ENCODE measurements at regions not wholly inside any gene's neighbourhood (a gene's known extent, or its start where the extent isn't known, plus 50 kb on each side); places are given as distances from the start of the nearest gene placed in this dataset.

GRCh38 chr10:120960725-120961124, 109.6 kb downstream of the WDR11 start:
- no peak for DNase-seq

- DNase-seq = no peak
Measured at GRCh38 chr10:120961795-120962755, 110.9 kb downstream of the WDR11 start.

DNA sequence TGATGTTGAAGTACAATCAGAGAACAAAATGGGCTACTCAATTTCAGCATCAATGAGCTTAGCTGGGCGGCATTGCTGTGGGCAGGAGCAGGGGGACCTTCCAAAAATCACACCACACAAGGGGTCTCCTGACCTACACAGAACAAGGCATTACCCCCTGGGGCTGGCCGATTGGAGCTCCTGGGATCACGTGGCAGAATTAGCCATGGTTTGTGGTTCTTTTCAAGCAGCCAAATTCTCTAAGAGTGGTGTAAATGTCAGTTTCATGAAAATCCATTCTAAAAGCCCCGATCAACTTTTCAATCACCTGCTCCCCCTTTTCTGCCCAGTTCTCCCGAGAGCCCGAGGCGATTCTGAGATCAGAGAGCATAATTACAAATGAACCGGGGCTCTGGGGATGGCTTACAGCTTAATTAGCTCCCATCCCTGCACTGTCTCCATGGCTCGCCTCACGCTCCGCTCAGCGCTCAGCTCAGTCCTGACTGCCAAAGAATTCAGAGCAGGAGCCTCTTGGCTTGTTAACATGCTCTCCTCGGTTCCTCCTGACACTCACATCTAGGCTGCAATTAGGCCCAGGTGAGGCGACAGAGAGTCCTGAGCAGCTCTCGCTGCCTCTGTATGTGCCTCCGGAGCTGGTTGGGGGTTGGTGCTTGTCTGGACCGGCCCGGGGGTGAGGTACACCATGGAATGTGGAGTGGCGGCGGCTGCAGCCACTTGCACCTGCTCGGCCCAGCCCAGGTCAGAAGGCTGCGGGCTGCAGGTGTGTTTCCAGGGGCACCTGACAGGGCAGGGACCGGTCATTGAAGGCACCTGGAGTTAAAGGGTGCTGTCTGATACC, 111.8 kb downstream of the WDR11 start:
- no peak for DNase-seq

DNA sequence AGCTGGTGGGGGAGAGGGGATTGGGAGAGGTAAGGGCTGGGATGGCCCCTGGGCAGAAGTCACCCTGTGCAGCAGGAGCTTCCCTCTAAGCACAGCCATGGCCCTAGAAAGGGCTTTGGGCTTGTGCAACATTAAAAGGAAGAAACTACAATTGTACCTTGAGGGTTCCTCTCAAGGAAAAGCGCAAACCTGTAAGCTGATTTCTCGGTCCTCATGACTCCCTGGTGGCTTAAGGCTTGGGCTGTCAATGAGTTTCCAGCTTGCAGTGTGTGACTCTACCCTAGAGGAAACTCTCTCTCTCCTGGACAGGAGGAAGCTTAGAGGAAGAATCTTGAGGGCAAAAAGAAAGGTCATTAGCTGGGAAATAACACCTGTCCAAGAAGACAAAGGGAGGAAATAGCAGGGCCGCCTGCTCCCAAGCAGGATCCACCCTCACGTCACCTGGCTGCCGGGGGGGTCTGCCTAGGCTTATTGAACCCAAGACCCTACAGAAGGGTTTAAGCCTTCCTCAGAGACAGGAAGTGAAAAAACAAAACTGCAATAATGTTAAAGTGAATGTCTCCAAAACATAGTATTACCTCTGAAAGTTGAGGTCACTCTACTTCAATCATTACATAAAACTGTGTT, 112.5 kb downstream of the WDR11 start:
- DNase-seq = no peak

DNA sequence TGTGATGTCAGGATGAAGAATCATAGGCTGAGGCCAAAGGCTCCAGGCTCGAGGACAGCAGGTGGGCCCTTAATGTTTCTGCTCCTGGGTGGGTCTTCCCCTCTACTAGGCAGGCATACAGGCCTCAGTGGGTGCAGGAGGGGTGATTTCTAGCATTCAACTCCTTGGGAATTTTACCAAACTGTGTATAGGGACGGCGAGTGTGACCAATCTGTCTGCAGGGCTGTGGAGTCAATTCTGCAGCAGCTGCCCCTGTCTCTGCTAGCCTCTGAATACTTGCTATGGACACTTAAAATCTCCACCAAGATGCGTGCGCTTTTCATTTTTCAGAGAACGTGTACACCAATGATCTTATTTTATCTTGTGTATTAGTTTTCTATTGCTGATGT, 115.5 kb downstream of the WDR11 start:
- no peak for DNase-seq

DNA sequence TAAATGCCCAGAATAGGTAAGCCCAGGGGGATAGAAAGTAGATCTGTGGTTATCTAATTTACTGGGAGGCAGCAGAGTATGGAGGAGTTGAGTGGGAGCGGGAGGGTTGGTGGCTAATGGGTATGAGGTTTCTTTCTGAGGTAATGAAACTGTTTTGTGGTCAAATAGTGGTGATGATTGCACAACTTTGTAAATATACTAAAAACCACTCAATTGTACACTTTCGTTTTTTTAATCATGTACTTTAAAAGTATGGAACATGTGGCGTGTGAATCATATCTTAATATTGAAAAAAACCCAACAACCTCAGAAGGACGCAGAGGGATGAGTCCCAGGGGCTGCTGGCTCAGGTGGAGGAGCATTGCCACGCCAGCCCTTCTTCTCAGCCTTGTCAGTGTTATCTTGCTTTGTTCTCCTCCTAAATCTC, 118.1 kb downstream of the WDR11 start:
- DNase-seq = peak; percentile 30

DNA sequence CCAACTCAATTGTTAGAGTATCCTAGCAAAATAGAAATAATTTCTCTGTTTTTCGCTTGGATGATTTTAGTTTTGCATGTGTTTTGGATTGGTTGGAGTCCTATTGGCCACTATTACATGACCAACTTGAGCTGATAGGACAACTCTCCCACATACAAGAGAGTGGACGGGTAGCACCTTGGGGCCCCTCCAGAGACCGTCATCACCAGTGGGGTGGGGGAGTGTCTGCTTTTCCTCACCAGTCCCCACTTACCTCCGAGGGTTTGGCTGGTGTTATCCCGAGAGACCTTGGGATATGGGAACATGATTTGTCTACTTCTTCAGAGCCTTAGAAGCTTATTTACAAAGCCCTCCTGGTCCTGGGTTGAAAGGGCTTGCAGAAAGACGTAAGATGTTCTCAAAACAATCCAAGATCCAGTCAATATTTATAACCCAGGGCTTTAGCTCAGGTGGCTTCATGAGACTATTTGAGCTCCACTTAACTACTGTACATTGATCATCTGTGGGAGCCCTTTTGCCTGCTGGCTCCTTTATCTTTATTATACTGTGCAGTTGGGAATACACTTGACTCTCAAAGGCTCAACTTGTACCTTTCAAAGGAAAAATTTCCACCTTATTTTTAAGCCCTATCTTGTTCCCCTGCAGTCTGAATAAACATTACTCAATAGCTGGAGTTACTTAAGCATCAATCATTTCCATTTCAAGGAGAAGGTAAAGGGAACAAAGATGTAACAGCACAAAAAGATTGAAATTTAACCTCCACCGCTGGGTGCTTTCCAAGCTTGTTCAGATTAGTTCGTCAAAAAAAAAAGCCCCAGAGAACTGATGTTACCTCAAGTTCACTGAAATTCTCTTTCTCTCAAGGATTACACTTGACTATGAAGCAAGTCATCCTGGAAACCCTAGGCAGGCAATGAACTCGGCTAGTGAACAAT, 119.7 kb downstream of the WDR11 start:
- DNase-seq = no peak

- no peak for DNase-seq
Measured at GRCh38 chr10:120971671-120972070, 120.5 kb downstream of the WDR11 start.

- no peak for DNase-seq
Measured at GRCh38 chr10:120972259-120972658, 121.1 kb downstream of the WDR11 start.

DNA sequence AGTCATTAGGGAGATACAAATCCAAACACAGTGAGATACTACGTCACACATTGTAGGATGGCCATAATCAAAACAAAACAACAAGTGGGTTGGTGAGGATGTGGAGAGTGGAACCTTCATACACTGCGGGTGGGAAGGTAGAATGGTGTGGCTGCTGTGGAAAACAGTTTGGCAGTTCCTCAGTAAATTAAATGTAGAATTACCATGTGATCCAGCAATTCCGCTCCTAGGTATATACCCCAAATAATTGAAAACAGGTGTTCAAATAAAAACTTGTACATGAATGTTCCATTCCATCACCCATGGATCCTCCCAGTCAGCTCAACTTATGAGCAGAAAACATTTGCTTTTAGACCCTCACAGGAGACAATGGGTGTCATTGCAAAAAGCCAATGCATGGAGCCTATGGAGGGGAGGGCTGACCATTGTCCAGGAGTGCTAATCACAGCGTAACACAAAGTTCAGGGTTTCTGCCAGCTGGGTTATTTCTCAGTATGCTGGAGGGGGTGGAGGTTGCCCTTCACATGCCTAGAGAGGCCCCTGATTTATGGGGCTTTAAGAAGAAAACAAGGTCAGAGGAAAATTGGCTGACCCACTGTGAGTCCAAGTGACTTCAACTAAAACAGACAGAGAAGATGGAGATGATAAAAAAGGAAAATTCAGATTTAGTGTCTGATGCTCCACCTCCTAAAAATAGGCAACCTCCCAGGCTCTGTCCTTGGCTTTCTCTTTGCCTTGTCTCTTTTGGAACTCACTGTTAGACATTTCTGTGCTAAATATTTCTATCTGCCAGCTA, 124.1 kb downstream of the WDR11 start:
- DNase-seq = no peak

DNA sequence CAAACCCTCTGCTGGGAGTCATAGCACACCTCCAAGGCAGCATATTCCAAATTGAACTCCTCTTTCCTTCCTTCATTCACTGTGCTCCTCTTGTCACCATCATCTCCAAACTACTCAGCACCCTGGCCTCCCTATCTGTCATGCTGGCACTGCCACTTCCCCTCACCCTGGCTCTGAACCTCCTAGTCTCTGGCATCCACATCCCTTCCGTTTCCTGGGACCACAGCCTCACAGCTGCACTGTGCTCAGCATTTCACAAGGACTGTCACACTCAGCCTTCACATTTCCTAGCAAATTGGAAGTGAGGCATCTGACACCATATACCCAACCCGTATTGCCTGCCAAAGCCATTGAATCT, 124.7 kb downstream of the WDR11 start:
- DNase-seq = no peak

DNA sequence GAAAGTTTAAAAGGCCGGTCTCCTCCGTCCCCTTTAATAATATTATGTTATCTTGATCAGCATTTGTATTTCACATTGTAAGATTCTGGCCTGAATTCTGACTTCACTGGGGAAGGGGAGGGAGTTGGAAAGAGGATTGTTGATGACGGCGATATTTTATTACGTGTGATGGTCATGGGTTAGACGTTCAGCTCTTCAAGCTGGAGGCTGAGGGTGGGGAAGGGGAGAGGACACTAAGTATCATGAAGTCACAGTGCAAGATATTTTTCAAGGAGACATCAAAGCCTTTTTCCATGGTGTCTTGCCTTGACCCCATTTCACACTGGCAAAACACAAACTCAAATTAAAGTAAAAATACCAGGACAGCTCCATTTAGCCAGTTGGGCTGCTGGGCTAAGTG, 126.7 kb downstream of the WDR11 start:
- no peak for DNase-seq

GRCh38 chr10:120978589-120979252, 127.6 kb downstream of the WDR11 start:
- DNase-seq = no peak

DNA sequence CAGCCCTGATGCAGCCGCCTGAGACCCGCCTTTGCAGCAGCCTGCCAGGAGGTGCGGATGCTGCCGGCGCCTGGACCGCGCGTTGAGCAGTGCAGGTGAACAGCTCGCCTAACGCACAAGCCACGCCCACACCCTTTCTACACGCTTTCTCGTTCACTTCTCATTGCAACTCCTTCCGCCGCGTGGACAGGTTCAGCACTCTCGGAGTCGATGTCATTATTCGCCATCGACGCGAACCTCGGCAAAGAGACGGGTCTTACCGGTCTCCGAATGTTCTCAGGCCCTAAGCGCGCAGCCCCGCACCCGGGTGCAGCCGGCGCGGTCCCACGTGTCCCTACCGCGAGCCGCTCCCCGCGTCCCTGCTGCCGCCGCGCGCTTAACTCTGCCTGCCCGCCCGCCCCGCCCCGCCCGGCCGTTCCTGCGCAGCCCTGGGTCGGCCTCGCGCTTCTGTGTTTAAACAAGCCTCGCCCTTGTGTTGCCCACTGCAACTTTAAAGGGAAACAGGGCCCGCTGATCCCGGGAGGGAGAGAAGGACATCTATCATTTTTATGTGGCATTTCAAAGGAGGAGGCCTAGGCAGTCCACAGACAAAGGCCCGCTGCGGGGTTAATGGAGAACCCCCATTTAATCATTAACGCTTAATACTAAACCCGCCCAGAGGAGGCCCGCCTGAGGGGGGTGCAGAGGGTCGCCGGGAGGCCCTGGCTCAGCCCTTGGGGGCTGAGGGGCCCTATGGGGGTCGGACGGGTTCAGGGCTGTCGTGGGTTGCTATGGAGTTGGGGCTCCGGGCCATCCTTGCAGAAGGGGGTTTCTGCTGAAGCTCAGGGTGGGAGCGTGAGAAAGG, 128.5 kb downstream of the WDR11 start:
- DNase-seq = peak; percentile 8

DNA sequence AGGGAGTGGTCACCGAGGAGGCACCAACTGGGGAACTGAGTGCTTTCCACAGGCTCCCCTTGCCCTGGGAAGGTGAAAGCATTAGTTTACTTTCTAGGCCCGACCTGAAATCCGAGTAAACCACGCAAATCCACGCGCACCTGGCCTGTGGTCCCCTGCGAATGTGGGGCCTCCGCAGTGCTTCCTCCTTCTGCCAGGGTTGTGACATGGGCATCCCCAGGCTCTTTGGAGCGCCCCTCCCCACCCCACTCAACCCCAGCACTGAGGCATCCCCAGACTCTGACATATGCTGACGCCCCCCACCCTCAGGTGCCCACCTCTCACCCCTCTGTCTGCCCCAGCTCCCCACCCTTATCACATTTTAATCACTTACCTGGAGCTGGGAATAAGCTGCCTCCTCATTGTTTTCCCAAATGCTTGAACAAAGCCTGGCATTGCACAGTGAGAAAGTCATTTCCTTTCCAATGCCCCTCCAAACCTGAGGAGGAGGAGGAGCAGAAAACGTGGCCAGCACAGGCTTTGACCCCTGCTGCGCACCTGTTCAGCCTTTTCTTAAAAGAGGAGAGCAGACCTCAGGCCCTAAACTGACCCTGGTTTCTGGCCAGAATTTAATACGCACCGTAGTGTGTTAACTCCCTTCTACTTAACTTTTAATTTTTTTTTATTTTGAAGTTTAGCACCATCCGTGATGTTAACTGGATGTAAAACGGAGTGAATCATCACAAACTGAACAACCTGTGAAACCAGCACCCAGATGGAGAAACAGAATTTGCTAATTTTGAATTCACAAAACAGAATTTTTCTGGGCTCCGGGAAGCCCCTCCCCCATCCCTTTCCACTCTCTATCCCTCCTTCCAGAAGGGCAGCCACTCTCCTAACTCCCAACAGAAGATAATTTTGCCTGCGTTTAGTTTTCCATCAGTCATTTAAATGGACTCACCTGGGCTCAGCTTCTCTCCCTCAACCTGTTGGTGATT, 129.4 kb downstream of the WDR11 start:
- DNase-seq = no peak

DNA sequence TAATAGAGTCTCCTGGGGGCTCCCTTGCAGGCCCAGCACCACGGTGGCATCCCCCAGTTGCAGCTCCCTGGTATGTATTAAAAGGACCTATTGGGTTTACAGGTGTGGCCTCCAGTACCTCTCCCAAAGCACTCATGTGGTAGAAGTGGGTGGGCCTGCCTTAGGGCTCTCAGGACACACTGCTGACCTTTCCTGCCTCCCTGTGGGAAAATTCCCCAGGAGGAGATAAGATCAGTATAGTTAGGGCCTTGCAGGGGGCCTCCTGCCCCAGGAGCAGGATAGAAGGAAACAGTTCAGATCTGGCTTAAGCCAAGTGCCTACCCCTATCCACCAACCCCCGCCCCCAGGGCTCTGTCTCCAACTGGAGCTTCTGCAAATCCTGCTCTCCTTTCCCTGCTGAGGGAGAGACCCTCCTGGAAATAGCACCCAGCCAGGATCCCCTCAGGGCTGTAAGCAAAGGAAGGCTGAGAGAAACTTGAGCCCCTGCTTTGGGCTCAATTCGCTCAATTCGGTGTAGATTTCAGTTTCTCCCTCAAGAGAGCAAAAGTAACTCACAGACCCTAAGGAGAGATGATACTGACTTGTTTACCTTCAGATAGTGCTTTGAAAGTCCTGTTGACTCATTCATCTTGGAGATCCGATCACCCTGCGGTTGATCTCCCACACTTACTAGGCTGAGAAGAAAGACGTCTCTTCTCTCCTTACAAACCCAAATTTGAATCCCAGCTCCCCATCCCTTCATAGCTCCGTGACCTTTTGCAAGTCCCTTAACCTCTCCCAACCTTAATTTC, 130.6 kb downstream of the WDR11 start:
- no peak for DNase-seq

DNA sequence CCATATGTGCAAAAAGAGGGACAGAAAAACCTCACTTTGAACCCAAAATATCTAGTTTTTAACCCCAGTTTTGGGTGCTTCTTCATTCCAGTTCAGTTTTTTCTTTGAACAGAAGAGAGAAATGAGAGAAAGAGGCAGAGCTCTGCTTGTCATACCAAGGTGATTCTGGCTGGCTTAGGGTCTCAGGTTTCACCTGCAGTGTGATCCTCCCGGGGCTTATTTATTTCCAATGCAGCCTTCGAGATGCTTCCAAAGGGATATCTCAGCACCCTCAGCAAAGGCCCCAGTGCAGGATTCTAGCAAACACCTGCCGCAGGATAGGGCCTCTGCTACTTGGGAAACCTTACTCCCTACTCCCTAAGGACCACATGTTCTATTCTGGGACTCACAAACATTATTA, 131.3 kb downstream of the WDR11 start:
- no peak for DNase-seq

- no peak for DNase-seq
Measured at GRCh38 chr10:120983721-120984120, 132.6 kb downstream of the WDR11 start.

All from activated CD4-positive, alpha-beta T cell treated with anti-CD3 and anti-CD28 coated beads, Interleukin-2, Interleukin-6, amounts not matched to agents 100 ng/mL and 50 ng/mL, durations not matched to agents 16 hours and 8 hours (primary cell).